DMS 273 (cell line): ENCODE measurements at regions not wholly inside any gene's neighbourhood (a gene's known extent, or its start where the extent isn't known, plus 50 kb on each side); places are given as distances from the start of the nearest gene placed in this dataset.
"Not testable (repeated sequence)": the region's sequence is repeated elsewhere in the genome, so short reads cannot be mapped to it uniquely, and the experiment has no call there.

Experiments used
- DNase-seq: peaks from one replicate; lab custom pipeline; 2025; ENCODE audit not compliant: unreplicated experiment; lab: John Stamatoyannopoulos, UW

DNA sequence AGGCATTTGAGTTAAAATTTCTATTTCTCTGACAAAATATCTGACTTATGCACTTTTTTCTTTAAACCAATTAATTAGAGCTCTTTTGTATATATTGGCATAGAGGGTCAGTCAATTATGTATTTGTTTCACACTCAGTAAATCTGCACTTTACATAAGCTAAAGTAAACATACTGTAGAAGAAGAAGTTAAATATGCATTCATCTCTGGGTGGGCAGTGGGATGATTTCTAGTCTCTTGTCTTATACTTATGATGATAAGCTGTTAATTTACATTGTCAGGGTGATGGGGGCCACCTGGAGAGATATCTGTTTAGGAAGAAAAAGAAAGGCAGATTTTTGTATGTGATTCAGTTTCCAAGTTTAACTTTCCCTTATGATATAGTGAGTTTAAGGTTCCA is 330.8 kb downstream of the IPO8 start:
- no peak for DNase-seq

DNA sequence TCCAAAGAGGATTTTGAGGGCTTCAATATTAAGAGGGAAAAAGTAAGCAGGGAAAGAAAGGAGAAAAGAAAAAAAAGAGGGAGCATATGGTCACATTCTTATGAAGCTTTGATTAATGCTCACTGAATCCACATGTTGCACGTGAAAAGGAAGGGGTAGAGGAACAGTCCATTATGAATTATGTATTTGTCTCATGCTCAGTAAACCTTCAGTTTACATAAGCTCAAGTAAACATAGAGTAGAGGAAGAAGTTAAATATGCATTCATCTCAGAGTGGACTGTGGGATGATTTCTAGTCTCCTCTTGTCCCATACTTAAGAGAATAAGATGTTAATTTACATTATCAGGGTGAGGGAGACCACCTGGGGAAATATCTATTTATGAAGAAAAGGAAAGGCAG is 334.5 kb downstream of the IPO8 start:
- DNase-seq, result peak; percentile 25

DNA sequence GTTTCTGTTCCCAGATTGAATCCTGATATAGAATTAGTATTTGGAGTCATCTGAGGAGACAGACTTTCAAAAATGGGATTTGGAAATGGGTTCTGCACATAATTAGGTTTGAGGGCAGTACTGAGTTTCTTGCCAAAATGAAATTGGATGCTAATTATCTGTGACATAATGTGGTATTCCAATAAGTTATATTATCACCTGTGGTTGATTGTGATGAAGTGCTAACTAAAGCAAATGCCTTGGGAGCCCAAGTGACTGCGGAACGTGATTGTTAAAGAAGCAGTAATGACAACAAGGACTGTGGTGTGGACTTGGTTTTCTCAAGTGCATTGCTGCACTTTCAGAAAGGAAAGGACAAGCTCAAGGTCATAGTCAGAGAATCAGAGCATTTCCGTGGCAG is 337.0 kb downstream of the IPO8 start:
- peak; percentile 2 for DNase-seq

DNA sequence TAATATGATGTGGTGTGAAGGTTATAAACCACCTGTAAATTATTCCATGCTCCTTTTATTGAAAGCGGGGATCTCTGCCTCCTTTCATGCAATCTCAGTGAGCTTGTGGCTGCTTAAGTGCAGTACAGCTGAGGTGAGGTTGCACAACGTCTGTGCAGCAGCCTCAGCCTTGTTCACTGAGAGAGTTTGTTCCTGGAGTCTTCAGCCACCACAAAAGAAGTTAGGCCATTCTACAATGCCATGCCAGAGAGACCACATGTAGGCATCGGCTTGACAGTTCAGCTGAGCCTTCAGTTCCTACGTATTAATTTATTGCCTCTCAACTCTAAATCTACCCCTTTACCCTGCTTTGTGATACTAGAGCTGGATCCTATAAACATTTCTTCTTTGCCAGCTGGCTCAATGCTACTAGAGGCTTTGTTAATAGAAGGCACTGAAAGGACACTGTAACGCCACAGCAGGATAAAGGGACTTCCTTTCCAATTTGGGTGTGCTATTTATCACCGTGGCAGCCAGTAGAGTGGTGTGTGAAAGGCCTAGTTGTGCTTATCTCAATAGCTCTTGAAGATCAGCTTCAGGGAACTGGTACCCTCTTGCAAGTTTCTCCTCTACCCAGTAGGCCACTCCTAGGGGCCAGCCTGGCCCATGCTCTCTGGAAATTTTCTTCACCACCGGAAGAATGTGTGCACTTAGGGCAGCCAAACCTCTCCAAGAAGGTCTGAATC is 337.7 kb downstream of the IPO8 start:
- DNase-seq, result peak; percentile 20

DNA sequence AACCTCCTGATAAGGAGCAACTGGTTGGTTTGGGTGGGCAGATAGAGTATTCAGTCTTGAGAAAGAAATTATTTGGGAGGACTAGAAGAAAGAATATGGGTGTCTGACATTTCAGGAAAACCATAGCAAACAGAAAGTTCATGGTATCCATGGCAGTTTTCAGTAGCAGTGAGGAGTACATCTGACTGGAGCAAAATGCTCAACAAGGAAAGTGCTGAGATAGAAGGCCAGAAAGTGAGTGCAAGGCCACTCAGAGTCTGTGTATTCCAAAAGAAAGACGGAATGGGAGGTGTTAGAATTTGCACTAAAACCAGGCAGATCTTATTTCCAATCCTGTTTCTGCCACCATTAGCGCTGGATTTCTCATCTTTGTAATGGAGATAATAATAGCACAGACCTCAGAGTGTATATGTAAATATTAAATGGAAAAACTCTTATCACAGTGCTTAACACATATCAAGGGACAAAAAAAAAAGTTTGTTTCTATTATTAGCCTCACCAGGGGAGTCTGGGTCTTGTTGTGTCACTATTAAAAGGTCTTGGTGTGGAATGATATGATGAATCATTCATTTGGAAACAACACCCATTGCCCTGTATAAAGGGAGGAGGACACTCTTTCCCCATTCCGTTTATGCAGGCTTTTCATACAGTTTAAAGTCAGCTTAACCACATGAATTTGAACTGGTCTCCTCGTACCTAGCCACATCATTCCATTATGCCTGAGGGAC is 349.8 kb downstream of the IPO8 start:
- DNase-seq, result no peak

DNA sequence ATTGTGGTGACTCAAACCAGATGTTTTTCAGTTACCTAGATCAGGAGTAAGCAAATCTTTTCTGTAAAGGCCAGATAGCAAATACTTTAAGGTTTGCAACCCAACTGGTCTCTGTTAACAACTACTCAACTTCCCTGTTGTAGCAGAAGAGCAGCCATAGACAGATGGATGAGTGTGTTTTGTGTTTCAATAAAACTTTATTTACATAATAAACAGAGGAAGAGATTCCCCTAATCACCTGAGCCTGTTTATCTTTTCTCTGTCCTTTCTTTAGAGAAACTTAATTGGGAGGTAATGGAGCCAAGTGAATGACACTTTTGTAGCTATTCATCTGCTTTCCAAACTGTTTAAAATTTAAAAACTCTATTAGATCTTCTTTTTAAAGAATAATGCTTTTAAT is 365.1 kb downstream of the IPO8 start:
- no peak for DNase-seq

DNA sequence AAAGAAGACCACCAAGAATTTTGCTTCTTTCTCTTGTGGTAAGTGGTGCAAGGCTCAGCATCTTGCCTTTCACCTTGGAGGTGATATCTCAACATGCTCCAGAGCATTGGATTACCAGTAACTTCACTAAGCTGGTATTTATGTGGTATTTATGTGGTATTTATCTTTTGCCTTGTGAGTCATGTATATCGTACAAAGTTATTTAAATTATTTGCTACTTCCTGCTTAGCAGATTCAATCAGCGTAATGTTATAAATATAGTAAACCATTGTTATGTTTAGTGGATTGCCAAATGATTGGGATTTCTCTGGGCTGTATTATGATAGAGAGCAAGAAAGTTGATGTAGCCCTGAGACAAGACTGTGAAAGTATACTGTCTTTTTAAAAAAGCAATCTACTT is 366.4 kb downstream of the IPO8 start:
- no peak for DNase-seq

DNA sequence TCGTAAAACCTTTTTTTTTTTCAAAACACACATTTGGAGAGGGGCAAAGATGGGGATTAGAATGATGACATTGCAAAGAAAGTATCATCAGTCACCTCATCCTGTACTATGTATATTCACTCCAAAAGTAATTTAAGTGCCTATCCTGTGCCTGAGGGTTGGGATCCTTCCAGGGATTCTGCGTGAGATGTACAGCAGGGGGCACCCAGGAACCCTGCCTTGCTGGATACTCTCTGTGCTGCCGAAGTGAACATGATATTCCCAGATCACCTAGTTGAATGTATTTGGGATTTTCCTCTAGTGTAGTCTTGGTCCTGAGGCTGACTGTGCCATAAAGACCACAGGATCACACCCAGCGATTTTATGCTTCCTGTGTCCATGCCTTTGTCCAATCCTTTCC is 372.7 kb downstream of the IPO8 start:
- DNase-seq, result no peak

DNA sequence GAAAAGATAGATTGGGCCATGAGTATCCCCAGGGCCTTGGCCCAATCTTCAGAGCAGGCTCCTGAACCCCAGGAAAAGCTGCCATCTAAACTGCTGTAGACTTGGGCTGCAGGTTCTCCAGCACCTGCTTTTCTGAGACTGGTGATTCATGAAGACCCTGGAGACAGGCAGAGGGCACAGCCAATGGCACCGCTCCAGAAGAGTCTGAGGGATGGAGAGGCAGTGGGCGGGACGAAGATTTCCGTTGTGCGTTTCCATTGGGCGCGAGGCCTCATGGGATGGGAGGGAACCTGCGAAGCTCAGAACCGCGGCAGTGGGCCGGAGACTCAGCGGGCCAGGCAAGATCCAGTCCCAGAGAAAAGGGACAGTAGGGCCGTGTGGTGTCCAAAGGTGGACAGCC is 375.1 kb downstream of the IPO8 start:
- DNase-seq, result no peak

DNA sequence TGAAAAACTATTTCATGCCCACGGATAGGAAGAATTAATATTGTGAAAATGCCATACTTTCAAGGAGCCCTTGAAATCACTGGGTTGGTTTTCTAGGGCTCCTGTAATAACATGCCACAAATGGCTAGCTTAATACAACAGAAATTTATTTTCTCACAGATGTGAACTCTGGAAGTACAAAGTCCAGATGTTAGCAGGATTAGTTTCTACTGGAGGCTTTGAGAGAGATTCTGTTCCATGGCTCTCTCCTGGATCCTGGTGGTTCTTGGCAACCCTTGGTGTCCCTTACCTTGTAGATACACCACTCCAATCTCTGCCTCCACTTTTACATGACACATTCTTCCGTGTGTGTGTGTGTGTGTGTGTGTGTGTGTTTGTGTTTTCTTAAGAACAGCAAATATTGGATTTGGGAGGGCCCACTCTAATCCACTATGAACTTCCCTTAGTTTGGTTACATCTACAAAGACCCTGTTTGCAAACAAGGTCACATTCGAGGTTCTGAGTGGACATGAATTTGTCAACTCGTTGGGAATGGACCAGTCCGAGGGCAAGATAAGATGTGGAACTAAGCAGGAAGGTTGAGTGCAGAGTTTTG is 381.1 kb downstream of the IPO8 start:
- DNase-seq, result no peak

DNA sequence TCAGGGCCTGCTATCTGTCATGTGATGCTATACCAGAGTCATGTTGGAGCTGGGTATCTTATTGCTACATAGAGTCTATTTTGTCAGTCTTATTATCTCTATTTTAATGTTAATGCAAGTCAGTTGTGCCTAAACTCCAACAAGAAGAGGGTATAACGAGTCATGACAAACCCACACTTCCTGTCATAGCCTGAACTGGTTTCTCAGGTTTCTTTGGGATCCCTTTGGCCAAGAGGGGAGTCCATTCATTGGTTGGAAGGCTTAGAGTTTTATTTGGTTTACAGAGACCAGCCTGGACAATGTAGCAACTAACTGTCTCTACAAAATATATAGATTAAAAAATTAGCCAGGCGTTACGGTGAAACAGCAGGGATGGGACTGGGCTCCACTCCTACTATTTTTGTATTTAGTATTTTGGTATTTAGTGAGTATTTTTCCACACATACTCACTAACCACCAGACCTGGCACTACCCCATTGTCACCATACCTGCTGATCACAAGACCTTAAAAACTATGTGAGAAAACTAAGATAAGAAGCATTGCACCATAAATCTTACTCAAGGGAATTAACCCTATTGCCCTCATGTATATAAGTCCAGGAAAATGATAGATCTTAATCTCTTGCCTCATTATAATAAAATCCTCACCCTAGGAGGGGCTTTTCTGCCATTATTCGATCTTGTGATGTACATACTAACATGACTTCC is 387.5 kb downstream of the IPO8 start:
- DNase-seq, result no peak

DNA sequence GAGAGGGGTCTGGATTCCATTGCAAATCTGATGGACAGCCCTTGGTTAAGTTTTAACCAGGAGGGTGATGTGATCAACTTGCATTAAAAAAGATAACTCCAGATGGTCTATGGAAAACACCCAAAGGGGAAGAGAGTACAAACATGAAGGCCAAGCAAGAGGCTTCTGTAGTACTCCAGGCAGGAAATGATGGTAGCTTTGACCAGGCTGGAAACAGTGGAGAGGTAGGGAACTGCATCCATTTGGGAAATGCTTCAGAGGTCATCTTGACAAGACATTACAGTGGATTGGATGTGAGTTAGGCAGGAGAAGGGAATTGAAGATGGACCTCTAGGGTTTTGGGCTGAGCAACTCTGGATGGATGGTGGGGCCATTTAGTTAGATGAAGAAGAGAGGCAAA is 391.1 kb downstream of the IPO8 start:
- no peak for DNase-seq

DNA sequence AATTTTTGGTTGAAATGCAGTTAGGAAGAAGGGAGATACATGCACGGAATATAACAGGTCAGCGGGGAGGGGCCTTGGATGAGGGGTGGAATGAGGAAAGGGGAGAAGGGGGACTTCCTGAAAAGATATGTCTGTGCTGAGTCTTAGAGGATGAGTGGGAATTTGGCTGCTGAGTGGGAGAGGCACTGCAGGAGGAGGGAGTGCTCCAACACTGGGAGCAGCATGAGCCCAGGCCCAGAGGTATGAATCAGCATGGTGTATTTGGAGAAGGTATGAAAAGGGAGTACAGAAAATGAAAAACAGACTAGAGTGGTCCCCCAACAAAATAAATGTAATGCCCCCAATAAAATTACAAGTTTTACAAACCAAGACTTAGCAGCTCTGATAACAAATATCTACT is 394.4 kb downstream of the IPO8 start:
- DNase-seq, result no peak

DNA sequence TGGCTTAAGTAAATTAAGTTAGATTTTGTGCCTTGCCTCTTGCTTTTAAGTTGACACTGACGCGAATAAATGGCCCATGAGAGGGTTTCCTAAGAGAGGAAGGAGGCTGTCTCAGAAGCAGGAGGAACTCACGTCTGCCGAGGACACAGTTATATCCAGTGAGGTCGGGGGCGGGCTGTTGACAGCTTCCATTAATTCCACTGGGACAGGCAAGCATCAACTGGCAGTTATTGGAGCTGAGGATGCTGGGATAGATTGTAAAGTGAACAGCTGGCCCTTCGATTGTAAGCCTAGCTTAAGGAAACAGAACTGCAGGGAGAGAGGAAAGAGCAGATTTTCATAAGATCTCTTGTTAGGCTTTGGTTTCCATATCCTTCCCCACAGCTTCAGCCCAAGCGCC is 399.2 kb downstream of the IPO8 start:
- DNase-seq, result peak; percentile 31

DNA sequence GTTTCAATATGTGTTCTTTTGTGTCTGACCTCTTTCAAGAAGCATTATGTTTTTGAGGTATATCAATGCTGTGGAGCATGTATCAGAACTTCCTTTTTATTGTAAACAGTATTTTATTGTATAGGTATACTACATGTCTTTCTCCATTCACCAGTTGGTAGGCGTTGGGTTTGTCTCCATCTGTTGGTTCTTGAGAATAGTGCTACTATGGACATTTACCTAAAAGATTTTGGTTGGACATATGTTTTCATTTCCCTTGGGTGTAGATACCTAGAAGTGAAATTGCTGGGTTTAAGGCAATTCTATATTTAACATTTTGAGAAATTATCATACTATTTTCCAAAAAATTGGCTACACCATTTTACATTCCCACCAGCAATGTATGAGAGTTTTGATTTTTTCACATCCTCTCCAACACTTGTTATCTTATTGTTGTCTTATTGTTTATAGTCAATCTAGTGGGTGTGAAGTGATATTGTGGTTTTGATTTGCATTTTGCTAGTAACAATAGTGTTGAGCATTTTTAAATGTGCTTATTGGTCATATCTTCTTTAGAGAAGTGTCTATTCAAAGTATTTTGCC is 409.2 kb downstream of the IPO8 start:
- peak; percentile 47 for DNase-seq

DNA sequence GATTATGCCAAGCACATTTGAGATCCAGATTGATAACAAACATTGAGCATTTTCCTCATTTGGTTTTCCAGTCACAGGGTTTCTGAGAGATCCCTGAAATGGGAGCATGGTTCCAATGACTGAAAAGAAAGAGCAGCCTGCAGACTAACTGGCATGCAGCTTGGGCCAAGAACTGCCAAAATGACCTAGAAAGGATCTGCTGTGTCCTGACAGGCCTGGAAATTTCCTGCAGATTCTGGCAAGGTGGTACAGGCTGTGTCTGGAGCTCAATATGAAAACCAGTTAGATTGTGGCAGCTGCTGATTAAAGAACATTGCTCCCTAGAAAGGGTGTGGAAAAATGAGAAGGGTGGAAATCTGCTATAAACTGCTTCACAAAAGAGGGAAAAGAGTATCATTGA is 417.3 kb downstream of the IPO8 start:
- no peak for DNase-seq

DNA sequence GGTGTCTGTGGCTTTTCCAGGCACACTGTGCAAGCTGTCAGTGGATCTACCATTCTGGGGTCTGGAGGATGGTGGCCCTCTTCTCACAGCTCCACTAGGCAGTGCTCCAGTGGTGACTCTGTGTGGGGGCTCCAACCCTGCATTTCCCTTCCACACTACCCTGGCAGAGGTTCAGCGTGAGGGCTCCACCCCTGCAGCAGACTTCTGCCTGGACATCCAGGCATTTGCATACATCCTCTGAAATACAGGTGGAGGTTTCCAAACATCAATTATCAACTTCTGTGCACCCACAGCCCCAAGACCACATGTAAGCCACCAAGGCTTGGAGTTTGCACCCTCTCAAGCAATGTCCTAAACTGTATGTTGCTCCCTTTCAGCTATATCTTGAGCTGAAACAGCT is 423.2 kb downstream of the IPO8 start:
- DNase-seq, result not testable (repeated sequence)

DNA sequence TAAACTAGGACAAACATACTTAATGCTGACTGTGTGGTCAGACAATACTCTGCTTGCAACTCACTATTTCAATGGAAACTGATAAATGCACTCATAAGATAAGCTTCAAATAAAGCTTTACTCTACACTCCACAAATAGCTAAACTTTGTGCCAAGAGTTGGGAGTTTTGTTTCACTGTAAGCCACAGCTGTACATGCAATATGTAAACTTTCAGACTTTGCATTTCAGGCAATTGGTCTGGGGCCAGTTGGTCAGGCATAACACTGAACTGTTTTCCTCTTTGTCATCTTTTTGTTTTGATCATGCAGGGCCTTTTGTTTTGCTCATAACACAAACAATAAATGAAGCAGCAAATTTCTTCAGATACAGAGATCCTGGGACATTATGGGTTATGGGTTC is 426.2 kb downstream of the IPO8 start:
- no peak for DNase-seq

DNA sequence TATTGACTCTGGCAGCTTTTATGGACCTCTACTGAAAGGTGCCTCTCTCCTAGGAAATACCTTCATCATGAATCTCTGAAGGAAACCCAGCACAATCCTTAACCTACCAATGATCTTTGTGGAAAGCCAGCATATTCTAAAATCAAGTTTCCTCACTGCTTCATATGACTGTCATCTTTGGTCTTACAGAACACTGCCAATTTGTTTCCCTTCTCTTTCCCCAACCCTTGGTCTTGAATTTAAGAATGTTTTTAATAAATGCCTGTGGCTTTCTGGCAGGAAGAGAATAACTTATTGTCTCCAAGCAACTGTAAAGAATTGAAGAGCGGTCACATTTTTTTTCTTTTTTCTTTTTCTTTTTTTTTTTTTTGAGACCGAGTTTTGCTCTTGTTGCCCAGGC is 427.6 kb downstream of the IPO8 start:
- no peak for DNase-seq

DNA sequence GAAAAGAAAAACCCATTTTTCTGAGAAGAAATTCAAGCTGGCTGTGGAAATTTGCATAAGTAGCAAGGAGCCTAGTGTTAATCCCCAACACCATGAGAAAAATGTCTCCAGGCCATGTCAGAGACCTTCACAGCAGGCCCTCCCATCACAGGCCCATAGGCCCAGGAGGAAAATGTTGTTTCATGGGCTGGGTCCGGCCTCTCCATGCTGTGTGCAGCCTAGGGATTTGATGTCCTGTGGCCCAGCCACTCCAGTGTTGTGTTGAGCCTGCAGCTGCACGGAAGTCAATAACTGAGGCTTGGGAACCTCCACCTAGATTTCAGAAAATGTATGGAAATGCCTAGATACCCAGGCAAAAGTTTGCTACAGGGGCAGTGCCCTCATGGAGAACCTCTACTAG is 432.2 kb downstream of the IPO8 start:
- no peak for DNase-seq

DNA sequence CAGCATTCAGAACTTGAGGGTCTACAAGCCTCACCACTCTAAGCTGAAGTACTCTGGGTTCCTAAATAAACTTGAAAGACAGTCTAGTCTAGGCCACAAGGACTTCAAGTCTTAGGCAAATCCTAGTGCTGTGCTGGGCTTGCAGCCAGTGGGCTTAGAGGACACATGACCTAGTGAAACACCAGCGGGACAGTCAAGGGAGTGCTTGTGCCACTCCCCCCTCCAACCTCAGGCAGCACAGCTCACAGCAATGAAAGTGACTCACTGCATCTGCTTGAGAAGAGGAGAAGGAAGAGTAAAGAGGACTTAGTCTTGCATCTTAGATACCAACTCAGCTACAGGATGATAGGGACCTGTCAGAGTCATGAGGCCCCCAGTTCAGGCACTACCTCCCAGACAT is 438.1 kb downstream of the IPO8 start:
- DNase-seq, result no peak

DNA sequence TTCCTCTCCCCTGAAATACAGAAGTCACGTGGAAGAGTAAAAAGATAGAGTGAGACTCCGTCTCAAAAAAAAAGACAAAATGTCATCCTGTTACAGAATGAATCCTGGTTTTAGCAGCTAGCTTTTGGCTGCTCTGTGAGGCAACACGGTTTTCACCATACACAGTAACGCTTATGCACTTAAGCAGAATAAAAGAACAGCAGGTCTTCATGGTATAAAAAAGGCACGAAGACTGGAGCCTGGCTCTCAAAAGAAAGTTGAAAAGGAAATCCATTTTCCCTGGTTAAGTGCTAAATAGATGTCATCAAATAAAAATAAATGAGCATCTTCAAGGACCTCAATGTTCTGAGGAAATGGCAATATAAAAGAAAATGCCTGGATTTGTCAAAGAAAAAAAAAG is 444.1 kb downstream of the IPO8 start:
- no peak for DNase-seq
